GM23338 (cell line): ENCODE measurements at regions not wholly inside any gene's neighbourhood (a gene's known extent, or its start where the extent isn't known, plus 50 kb on each side); places are given as distances from the start of the nearest gene placed in this dataset.

Experiments
- ATAC-seq: fragments of 200-7000 bp; cut with Tn5 transposase; 3 replicates; pipeline ENCODE4 v1.9.1; 2020
- DNase-seq: peaks from one replicate; pipeline ENCODE4 v3.0.0-alpha.2; 2015; ENCODE audit warnings: low spot score
- H2AFZ ChIP-seq: fragments of 200-600 bp; sonication (generic); 2 replicates; pipeline ENCODE4 v1.8.0; 2016; ENCODE audit warnings: antibody characterized with exemption, mild to moderate bottlenecking, moderate library complexity
- H3F3A ChIP-seq: fragments of 200-600 bp; sonication (generic); replicated peaks from 2 replicates; pipeline ENCODE4 v1.8.0; 2017; ENCODE audit warnings: antibody characterized with exemption, mixed run types, low read depth
- H3K27ac ChIP-seq: fragments of 200-600 bp; sonication (generic); 2 replicates; pipeline ENCODE4 v1.6.1; 2016; ENCODE audit warnings: low read depth
- H3K27me3 ChIP-seq: fragments of 200-600 bp; sonication (generic); 2 replicates; pipeline ENCODE4 v1.8.0; 2016; ENCODE audit warnings: mild to moderate bottlenecking, mixed run types, moderate library complexity; ENCODE audit not compliant: insufficient read depth
- H3K36me3 ChIP-seq: fragments of 200-600 bp; sonication (generic); 2 replicates; pipeline ENCODE4 v1.8.0; 2016; ENCODE audit warnings: mild to moderate bottlenecking; ENCODE audit not compliant: insufficient read depth
- H3K4me1 ChIP-seq: fragments of 200-600 bp; sonication (generic); 2 replicates; pipeline ENCODE4 v1.8.0; 2016; ENCODE audit warnings: mild to moderate bottlenecking, moderate library complexity; ENCODE audit not compliant: insufficient read depth
- H3K4me2 ChIP-seq: fragments of 200-600 bp; sonication (generic); 2 replicates; pipeline ENCODE4 v1.7.1; 2017; ENCODE audit warnings: mixed run types
- H3K4me3 ChIP-seq: fragments of 200-600 bp; sonication (generic); 2 replicates; pipeline ENCODE4 v1.6.1; 2016; ENCODE audit warnings: mixed run types
- H3K79me2 ChIP-seq: fragments of 200-600 bp; sonication (generic); replicated peaks from 2 replicates; pipeline ENCODE4 v1.8.0; 2017; ENCODE audit warnings: mild to moderate bottlenecking; ENCODE audit not compliant: insufficient read depth
- H3K9me2 ChIP-seq: fragments of 200-600 bp; sonication (generic); 2 replicates; pipeline ENCODE4 v1.8.0; 2017; ENCODE audit not compliant: insufficient read depth
- H4K20me1 ChIP-seq: fragments of 200-600 bp; sonication (generic); replicated peaks from 2 replicates; pipeline ENCODE4 v1.8.0; 2017; ENCODE audit warnings: mild to moderate bottlenecking; ENCODE audit not compliant: insufficient read depth
- H3K27ac Mint-ChIP-seq: 2 replicates; pipeline ENCODE4 v1.8.0; 2020; ENCODE audit warnings: inconsistent platforms, mild to moderate bottlenecking, moderate library complexity, mixed read lengths
- H3K27me3 Mint-ChIP-seq: 3 replicates; pipeline ENCODE4 v1.8.0; 2022; ENCODE audit warnings: low read depth, mild to moderate bottlenecking, moderate library complexity, mixed read lengths, inconsistent platforms; ENCODE audit not compliant: insufficient read depth, poor library complexity
- H3K36me3 Mint-ChIP-seq: 3 replicates; pipeline ENCODE4 v1.8.0; 2021; ENCODE audit warnings: low read depth, mild to moderate bottlenecking, inconsistent platforms, moderate library complexity, mixed read lengths
- H3K4me1 Mint-ChIP-seq: 3 replicates; pipeline ENCODE4 v1.8.0; 2020; ENCODE audit warnings: mild to moderate bottlenecking, inconsistent platforms, mixed read lengths
- H3K4me3 Mint-ChIP-seq: 3 replicates; pipeline ENCODE4 v1.8.0; 2021; ENCODE audit warnings: moderate library complexity, mild to moderate bottlenecking, inconsistent platforms, mixed read lengths
- H3K9me3 Mint-ChIP-seq: 3 replicates; pipeline ENCODE4 v1.8.0; 2020; ENCODE audit warnings: moderate library complexity, mild to moderate bottlenecking, inconsistent platforms, mixed read lengths
- CREB1 ChIP-seq: fragments of 250-450 bp; sonication (Bioruptor Pico); IDR thresholded peaks from 2 replicates; pipeline ENCODE4 v1.5.0; 2020; ENCODE audit warnings: low read depth, mild to moderate bottlenecking, moderate library complexity
- ETS1 ChIP-seq: IDR thresholded peaks from 2 replicates; pipeline ENCODE4 v1.6.1; 2016; ENCODE audit warnings: antibody characterized with exemption
- EZH2 ChIP-seq: fragments of 200-600 bp; sonication (generic); IDR thresholded peaks from one replicate; pipeline ENCODE4 v1.8.0; 2017; ENCODE audit warnings: antibody characterized with exemption, mild to moderate bottlenecking, low read depth; ENCODE audit not compliant: unreplicated experiment
- EZH2phosphoT487 ChIP-seq: fragments of 200-600 bp; sonication (generic); IDR thresholded peaks from one replicate; pipeline ENCODE4 v1.8.1; 2018; ENCODE audit warnings: antibody characterized with exemption; ENCODE audit not compliant: unreplicated experiment
- NANOG ChIP-seq: IDR thresholded peaks from 2 replicates; pipeline ENCODE4 v1.6.1; 2016; ENCODE audit warnings: antibody characterized with exemption, borderline replicate concordance
- POLR2AphosphoS5 ChIP-seq: IDR thresholded peaks from 2 replicates; pipeline ENCODE4 v1.6.1; 2016; ENCODE audit warnings: antibody characterized with exemption, low read depth
- STAT1 ChIP-seq: IDR thresholded peaks from one replicate; pipeline ENCODE4 v1.6.1; 2016; ENCODE audit warnings: antibody characterized with exemption; ENCODE audit not compliant: unreplicated experiment
- ZNF114 ChIP-seq: fragments of 250-450 bp; sonication (Bioruptor Pico); IDR thresholded peaks from 2 replicates; pipeline ENCODE4 v1.5.0; 2020; ENCODE audit warnings: mild to moderate bottlenecking, moderate library complexity
- ZNF331 ChIP-seq: fragments of 250-450 bp; sonication (Bioruptor Pico); IDR thresholded peaks from 2 replicates; pipeline ENCODE4 v1.5.0; 2020; ENCODE audit warnings: low read depth, mild to moderate bottlenecking, moderate library complexity
- TF ChIP-seq, protein P1 (sequence below): IDR thresholded peaks from one replicate; pipeline ENCODE4 v1.6.1; 2018; ENCODE audit warnings: antibody characterized with exemption; ENCODE audit not compliant: unreplicated experiment
- TF ChIP-seq, protein P2 (sequence below), 2 experiments: fragments of 200-600 bp in 1 of 2; sonication (generic) in 1 of 2; conservative IDR thresholded peaks; 2 replicates each; pipeline versions ENCODE4 v1.5.1 to v1.6.1; 2016 to 2017; ENCODE audit warnings: antibody characterized with exemption in 2 of 2, low read depth in 2 of 2, mild to moderate bottlenecking in 2 of 2, moderate library complexity in 1 of 2
- TF ChIP-seq, protein P3 (sequence below): fragments of 250-450 bp; sonication (Bioruptor Pico); IDR thresholded peaks from 2 replicates; pipeline ENCODE4 v1.5.0; 2020; ENCODE audit warnings: mild to moderate bottlenecking, moderate library complexity

DNA sequence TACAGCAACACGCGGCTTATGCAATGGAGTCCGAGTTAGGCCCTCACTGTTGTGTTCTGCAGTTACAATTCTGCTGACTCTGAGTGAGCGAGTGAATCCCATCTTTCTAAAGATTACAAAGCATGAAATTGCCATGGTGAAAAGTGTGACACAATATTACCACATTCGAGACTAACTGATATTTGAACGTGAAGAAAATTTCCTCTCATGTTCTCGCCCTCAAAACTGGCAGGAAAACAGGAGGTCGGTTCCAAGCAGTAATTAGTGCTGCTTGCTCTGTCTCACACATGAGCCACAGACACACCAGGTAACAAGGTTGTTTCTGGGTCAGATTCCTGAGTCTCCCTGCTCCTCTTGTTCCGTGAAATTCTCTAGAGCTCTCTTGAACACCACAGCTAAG is 93.7 kb upstream of the RIOK3 start (continued):
- TF ChIP-seq, protein P1, sequence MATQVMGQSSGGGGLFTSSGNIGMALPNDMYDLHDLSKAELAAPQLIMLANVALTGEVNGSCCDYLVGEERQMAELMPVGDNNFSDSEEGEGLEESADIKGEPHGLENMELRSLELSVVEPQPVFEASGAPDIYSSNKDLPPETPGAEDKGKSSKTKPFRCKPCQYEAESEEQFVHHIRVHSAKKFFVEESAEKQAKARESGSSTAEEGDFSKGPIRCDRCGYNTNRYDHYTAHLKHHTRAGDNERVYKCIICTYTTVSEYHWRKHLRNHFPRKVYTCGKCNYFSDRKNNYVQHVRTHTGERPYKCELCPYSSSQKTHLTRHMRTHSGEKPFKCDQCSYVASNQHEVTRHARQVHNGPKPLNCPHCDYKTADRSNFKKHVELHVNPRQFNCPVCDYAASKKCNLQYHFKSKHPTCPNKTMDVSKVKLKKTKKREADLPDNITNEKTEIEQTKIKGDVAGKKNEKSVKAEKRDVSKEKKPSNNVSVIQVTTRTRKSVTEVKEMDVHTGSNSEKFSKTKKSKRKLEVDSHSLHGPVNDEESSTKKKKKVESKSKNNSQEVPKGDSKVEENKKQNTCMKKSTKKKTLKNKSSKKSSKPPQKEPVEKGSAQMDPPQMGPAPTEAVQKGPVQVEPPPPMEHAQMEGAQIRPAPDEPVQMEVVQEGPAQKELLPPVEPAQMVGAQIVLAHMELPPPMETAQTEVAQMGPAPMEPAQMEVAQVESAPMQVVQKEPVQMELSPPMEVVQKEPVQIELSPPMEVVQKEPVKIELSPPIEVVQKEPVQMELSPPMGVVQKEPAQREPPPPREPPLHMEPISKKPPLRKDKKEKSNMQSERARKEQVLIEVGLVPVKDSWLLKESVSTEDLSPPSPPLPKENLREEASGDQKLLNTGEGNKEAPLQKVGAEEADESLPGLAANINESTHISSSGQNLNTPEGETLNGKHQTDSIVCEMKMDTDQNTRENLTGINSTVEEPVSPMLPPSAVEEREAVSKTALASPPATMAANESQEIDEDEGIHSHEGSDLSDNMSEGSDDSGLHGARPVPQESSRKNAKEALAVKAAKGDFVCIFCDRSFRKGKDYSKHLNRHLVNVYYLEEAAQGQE = no peak
- TF ChIP-seq, protein P2, sequence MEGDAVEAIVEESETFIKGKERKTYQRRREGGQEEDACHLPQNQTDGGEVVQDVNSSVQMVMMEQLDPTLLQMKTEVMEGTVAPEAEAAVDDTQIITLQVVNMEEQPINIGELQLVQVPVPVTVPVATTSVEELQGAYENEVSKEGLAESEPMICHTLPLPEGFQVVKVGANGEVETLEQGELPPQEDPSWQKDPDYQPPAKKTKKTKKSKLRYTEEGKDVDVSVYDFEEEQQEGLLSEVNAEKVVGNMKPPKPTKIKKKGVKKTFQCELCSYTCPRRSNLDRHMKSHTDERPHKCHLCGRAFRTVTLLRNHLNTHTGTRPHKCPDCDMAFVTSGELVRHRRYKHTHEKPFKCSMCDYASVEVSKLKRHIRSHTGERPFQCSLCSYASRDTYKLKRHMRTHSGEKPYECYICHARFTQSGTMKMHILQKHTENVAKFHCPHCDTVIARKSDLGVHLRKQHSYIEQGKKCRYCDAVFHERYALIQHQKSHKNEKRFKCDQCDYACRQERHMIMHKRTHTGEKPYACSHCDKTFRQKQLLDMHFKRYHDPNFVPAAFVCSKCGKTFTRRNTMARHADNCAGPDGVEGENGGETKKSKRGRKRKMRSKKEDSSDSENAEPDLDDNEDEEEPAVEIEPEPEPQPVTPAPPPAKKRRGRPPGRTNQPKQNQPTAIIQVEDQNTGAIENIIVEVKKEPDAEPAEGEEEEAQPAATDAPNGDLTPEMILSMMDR (conservative IDR thresholded peaks at IDR 0.05; ENCODE audit: low read depth in 2 of 2) = no peak
- TF ChIP-seq ZNF331 (CRISPR knock-in tag) = no peak
- TF ChIP-seq CREB1 (CRISPR knock-in tag) = no peak
- TF ChIP-seq NANOG = no peak
- no peak for TF ChIP-seq ETS1
- no peak for TF ChIP-seq ZNF114 (CRISPR knock-in tag)

GRCh38 chr18:23363865-23364570 is 89.1 kb upstream of the RIOK3 start:
- no peaks in the 10 kb centered on the region for H3K4me1 ChIP-seq
- H2AFZ ChIP-seq = no peak overlapping the region
- H3K79me2 ChIP-seq = no peaks in the 10 kb centered on the region
- Mint-ChIP-seq H3K27me3 (peaks cover 4% of the 10 kb centered on the region), H3K27ac (no peak overlapping the region), H3K4me1 (peaks cover 5% of the 10 kb centered on the region; the same call in 1 of the 3 replicates), H3K9me3 (no peaks in the 10 kb centered on the region; the same call in 2 of the 3 replicates), H3K36me3 (peaks cover 14% of the 10 kb centered on the region; the same call in 2 of the 3 replicates), H3K4me3 (no peak overlapping the region)
- H3F3A ChIP-seq = no peaks in the 10 kb centered on the region
- H3K4me2 ChIP-seq = no peak overlapping the region
- DNase-seq (no peak), ATAC-seq (no peak)
- H3K27ac ChIP-seq = no peak overlapping the region
- 0 out of 2 replicates have a peak, but pooled peaks cover 3% of the 10 kb centered on the region for H3K9me2 ChIP-seq
- H3K36me3 ChIP-seq = no peaks in the 10 kb centered on the region
- H4K20me1 ChIP-seq = no peaks in the 10 kb centered on the region
- H3K4me3 ChIP-seq = no peak overlapping the region
- no peaks in the 10 kb centered on the region for H3K27me3 ChIP-seq
- TF ChIP-seq POLR2AphosphoS5 (no peak), ZNF331 (CRISPR knock-in tag) (no peak), STAT1 (no peak), EZH2phosphoT487 (no peak), CREB1 (CRISPR knock-in tag) (no peak), EZH2 (no peak)
- TF ChIP-seq, protein P3, sequence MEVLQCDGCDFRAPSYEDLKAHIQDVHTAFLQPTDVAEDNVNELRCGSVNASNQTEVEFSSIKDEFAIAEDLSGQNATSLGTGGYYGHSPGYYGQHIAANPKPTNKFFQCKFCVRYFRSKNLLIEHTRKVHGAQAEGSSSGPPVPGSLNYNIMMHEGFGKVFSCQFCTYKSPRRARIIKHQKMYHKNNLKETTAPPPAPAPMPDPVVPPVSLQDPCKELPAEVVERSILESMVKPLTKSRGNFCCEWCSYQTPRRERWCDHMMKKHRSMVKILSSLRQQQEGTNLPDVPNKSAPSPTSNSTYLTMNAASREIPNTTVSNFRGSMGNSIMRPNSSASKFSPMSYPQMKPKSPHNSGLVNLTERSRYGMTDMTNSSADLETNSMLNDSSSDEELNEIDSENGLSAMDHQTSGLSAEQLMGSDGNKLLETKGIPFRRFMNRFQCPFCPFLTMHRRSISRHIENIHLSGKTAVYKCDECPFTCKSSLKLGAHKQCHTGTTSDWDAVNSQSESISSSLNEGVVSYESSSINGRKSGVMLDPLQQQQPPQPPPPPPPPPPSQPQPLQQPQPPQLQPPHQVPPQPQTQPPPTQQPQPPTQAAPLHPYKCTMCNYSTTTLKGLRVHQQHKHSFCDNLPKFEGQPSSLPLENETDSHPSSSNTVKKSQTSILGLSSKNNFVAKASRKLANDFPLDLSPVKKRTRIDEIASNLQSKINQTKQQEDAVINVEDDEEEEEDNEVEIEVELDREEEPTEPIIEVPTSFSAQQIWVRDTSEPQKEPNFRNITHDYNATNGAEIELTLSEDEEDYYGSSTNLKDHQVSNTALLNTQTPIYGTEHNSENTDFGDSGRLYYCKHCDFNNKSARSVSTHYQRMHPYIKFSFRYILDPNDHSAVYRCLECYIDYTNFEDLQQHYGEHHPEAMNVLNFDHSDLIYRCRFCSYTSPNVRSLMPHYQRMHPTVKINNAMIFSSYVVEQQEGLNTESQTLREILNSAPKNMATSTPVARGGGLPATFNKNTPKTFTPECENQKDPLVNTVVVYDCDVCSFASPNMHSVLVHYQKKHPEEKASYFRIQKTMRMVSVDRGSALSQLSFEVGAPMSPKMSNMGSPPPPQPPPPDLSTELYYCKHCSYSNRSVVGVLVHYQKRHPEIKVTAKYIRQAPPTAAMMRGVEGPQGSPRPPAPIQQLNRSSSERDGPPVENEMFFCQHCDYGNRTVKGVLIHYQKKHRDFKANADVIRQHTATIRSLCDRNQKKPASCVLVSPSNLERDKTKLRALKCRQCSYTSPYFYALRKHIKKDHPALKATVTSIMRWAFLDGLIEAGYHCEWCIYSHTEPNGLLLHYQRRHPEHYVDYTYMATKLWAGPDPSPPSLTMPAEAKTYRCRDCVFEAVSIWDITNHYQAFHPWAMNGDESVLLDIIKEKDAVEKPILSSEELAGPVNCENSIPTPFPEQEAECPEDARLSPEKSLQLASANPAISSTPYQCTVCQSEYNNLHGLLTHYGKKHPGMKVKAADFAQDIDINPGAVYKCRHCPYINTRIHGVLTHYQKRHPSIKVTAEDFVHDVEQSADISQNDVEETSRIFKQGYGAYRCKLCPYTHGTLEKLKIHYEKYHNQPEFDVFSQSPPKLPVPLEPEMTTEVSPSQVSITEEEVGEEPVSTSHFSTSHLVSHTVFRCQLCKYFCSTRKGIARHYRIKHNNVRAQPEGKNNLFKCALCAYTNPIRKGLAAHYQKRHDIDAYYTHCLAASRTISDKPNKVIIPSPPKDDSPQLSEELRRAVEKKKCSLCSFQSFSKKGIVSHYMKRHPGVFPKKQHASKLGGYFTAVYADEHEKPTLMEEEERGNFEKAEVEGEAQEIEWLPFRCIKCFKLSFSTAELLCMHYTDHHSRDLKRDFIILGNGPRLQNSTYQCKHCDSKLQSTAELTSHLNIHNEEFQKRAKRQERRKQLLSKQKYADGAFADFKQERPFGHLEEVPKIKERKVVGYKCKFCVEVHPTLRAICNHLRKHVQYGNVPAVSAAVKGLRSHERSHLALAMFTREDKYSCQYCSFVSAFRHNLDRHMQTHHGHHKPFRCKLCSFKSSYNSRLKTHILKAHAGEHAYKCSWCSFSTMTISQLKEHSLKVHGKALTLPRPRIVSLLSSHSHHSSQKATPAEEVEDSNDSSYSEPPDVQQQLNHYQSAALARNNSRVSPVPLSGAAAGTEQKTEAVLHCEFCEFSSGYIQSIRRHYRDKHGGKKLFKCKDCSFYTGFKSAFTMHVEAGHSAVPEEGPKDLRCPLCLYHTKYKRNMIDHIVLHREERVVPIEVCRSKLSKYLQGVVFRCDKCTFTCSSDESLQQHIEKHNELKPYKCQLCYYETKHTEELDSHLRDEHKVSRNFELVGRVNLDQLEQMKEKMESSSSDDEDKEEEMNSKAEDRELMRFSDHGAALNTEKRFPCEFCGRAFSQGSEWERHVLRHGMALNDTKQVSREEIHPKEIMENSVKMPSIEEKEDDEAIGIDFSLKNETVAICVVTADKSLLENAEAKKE (CRISPR knock-in tag) = no peak
